ENCODE measurements at regions not wholly inside any gene's neighbourhood (a gene's known extent, or its start where the extent isn't known, plus 50 kb on each side); places are given as distances from the start of the nearest gene placed in this dataset.

DNA sequence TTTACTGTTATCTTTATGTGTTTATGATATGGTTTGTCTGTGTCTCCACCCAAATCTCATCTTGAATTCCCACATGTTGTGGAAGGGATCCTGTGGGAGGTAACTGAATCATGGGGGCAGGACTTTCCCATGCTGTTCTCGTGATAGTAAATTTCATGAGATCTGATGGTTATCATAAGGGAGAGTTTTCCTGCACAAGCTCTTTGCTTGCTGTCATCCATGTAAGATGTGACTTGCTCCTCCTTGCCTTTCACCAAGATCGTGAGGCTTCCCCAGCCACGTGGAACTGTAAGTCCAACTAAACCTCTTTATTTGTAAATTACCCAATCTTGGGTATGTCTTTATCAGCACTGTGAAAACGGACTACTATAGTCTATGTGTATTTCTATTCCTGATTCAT, 539.0 kb downstream of the ARL4A start:
- Histone ChIP-seq H4K20me1 (ENCODE audit: insufficient read depth) (no peaks in the 10 kb centered on the region), H3K9me2 (ENCODE audit: insufficient read depth) (no peaks in the 10 kb centered on the region), H3F3A (ENCODE audit: insufficient read depth, low read depth) (no peaks in the 10 kb centered on the region), H3K27ac (no peak overlapping the region), H3K9me3 (ENCODE audit: insufficient read depth, low read depth) (no peaks in the 10 kb centered on the region), H2AFZ (no peak overlapping the region), H3K36me3 (ENCODE audit: low read depth) (no peaks in the 10 kb centered on the region), H3K27me3 (ENCODE audit: insufficient read depth, low read depth) (no peaks in the 10 kb centered on the region), H3K79me2 (ENCODE audit: low read depth) (no peaks in the 10 kb centered on the region), H3K4me2 (no peak overlapping the region), H3K4me1 (replicated peaks; ENCODE audit: insufficient read depth) (no peaks in the 10 kb centered on the region), H3K4me3 (no peak overlapping the region)
- intact Hi-C loops (cut with micrococcal nuclease; ENCODE audit: unreplicated experiment): no loop called here
- DNase-seq: no peak
- BruUV-seq (replicated peaks): no TSS peak
- ChIA-PET POLR2A (ENCODE audit: unreplicated experiment) (no interaction called here), CTCF (no interaction called here)
- TF ChIP-seq, protein P1, sequence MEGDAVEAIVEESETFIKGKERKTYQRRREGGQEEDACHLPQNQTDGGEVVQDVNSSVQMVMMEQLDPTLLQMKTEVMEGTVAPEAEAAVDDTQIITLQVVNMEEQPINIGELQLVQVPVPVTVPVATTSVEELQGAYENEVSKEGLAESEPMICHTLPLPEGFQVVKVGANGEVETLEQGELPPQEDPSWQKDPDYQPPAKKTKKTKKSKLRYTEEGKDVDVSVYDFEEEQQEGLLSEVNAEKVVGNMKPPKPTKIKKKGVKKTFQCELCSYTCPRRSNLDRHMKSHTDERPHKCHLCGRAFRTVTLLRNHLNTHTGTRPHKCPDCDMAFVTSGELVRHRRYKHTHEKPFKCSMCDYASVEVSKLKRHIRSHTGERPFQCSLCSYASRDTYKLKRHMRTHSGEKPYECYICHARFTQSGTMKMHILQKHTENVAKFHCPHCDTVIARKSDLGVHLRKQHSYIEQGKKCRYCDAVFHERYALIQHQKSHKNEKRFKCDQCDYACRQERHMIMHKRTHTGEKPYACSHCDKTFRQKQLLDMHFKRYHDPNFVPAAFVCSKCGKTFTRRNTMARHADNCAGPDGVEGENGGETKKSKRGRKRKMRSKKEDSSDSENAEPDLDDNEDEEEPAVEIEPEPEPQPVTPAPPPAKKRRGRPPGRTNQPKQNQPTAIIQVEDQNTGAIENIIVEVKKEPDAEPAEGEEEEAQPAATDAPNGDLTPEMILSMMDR (conservative IDR thresholded peaks at IDR 0.05): no peak
- TF ChIP-seq EZH2 (IDR thresholded peaks at IDR 0.05; ENCODE audit: low read depth): no peak

DNA sequence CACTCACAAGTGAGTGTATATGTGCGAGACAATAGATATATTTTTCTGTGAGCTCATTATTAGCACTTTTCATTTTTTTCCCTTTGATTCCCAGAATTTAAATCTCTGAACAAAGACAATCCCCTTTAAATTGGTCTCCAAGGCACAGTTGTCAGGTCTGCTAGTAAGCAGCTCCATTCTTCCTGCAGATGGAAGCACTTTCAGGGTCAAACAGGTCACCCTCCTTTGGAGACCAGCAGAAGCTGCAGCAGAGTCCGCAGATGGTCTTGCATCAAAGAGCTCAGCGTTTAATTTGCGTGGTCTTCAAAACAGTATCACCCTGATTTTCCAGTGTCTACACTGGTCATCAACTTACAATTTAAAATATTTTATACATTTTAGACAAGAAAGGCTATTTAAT, 543.8 kb downstream of the ARL4A start:
- ChIA-PET CTCF (no interaction called here), POLR2A (ENCODE audit: unreplicated experiment) (no interaction called here)
- TF ChIP-seq, protein P1 (conservative IDR thresholded peaks at IDR 0.05): no peak
- TF ChIP-seq EZH2 (IDR thresholded peaks at IDR 0.05; ENCODE audit: low read depth): no peak
- Histone ChIP-seq H3K27me3 (ENCODE audit: insufficient read depth, low read depth) (no peaks in the 10 kb centered on the region), H3K79me2 (ENCODE audit: low read depth) (no peaks in the 10 kb centered on the region), H3K27ac (no peak overlapping the region), H3K4me2 (no peak overlapping the region), H3K9me2 (ENCODE audit: insufficient read depth) (no peaks in the 10 kb centered on the region), H3K36me3 (ENCODE audit: low read depth) (no peaks in the 10 kb centered on the region), H4K20me1 (ENCODE audit: insufficient read depth) (no peaks in the 10 kb centered on the region), H3K4me1 (replicated peaks; ENCODE audit: insufficient read depth) (no peaks in the 10 kb centered on the region), H3K9me3 (ENCODE audit: insufficient read depth, low read depth) (no peaks in the 10 kb centered on the region), H3F3A (ENCODE audit: insufficient read depth, low read depth) (no peaks in the 10 kb centered on the region), H3K4me3 (no peak overlapping the region), H2AFZ (no peak overlapping the region)
- no peak for DNase-seq
- intact Hi-C loops (cut with micrococcal nuclease; ENCODE audit: unreplicated experiment): no loop called here
- BruUV-seq (replicated peaks): no TSS peak

GRCh38 chr7:13235436-13235835, 548.0 kb downstream of the ARL4A start:
- DNase-seq: no peak
- no peaks in the 10 kb centered on the region for H3K9me3 ChIP-seq (ENCODE audit: insufficient read depth, low read depth)
- no peaks in the 10 kb centered on the region for H3K79me2 ChIP-seq (ENCODE audit: low read depth)
- ChIA-PET CTCF (no interaction called here), POLR2A (ENCODE audit: unreplicated experiment) (no interaction called here)
- TF ChIP-seq EZH2 (IDR thresholded peaks at IDR 0.05; ENCODE audit: low read depth): no peak
- TF ChIP-seq, protein P1 (conservative IDR thresholded peaks at IDR 0.05): no peak
- no peaks in the 10 kb centered on the region for H3K4me1 ChIP-seq (replicated peaks; ENCODE audit: insufficient read depth)
- H3K27ac ChIP-seq: no peak overlapping the region
- no peak overlapping the region for H2AFZ ChIP-seq
- H3K4me2 ChIP-seq: no peak overlapping the region
- intact Hi-C loops (cut with micrococcal nuclease; ENCODE audit: unreplicated experiment): no loop called here
- H3K27me3 ChIP-seq (ENCODE audit: insufficient read depth, low read depth): no peaks in the 10 kb centered on the region
- H3K36me3 ChIP-seq (ENCODE audit: low read depth): no peaks in the 10 kb centered on the region
- no peaks in the 10 kb centered on the region for H3K9me2 ChIP-seq (ENCODE audit: insufficient read depth)
- no peak overlapping the region for H3K4me3 ChIP-seq
- H3F3A ChIP-seq (ENCODE audit: insufficient read depth, low read depth): no peaks in the 10 kb centered on the region
- no peaks in the 10 kb centered on the region for H4K20me1 ChIP-seq (ENCODE audit: insufficient read depth)
- BruUV-seq (replicated peaks): no TSS peak

Data from PC-9 (cell line).